WTC11 (cell line): ENCODE measurements at regions not wholly inside any gene's neighbourhood (a gene's known extent, or its start where the extent isn't known, plus 50 kb on each side); places are given as distances from the start of the nearest gene placed in this dataset.
A peak's percentile ranks its signal among the peaks of the same experiment; 100 is the strongest.

Source experiments
- ATAC-seq: fragments of 200-7000 bp; cut with Tn5 transposase; 2 replicates; pipeline ENCODE4 v1.10.0; 2021; ENCODE audit warnings: mild to moderate bottlenecking, moderate library complexity
- CTCF ChIA-PET: fragments of 300-600 bp; sonication (Branson Sonifier 250); formaldehyde crosslinking; loops from one replicate; lab custom pipeline; 2021; ENCODE audit warnings: antibody characterized with exemption; lab: Charles Lee
- POLR2A ChIA-PET: fragments of 350-600 bp; sonication (Branson Sonifier 250); formaldehyde crosslinking; loops from one replicate; lab custom pipeline; 2021; ENCODE audit warnings: antibody characterized with exemption; lab: Charles Lee
- DNase-seq: peaks from one replicate; pipeline ENCODE4 v3.0.0; 2021; ENCODE audit warnings: low spot score
- H3K27ac Mint-ChIP-seq: 2 replicates; pipeline ENCODE4 v1.8.0; 2021; ENCODE audit warnings: mixed read lengths
- H3K27me3 Mint-ChIP-seq: 2 replicates; pipeline ENCODE4 v1.8.0; 2021; ENCODE audit warnings: low read depth, mild to moderate bottlenecking, moderate library complexity, mixed read lengths
- H3K36me3 Mint-ChIP-seq: 2 replicates; pipeline ENCODE4 v1.8.0; 2021; ENCODE audit warnings: mixed read lengths
- H3K4me1 Mint-ChIP-seq: 2 replicates; pipeline ENCODE4 v1.8.0; 2022; ENCODE audit warnings: mixed read lengths
- H3K4me3 Mint-ChIP-seq: 2 replicates; pipeline ENCODE4 v1.8.0; 2021; ENCODE audit warnings: mild to moderate bottlenecking, moderate library complexity, mixed read lengths
- H3K9me3 Mint-ChIP-seq: 2 replicates; pipeline ENCODE4 v1.8.0; 2021; ENCODE audit warnings: mixed read lengths
- CREB1 ChIP-seq: sonication (generic); formaldehyde crosslinking; IDR thresholded peaks from 2 replicates; pipeline ENCODE4 v1.8.0; 2023; ENCODE audit warnings: mild to moderate bottlenecking, missing genetic modification reagents
- ESRRA ChIP-seq: sonication (generic); formaldehyde crosslinking; IDR thresholded peaks from 2 replicates; pipeline ENCODE4 v1.8.1; 2022; ENCODE audit warnings: mild to moderate bottlenecking, missing genetic modification reagents, borderline replicate concordance
- GRHL2 ChIP-seq: fragments of 250-450 bp; sonication (Bioruptor Pico); IDR thresholded peaks from 2 replicates; pipeline ENCODE4 v1.8.0; 2022; ENCODE audit warnings: mild to moderate bottlenecking, moderate library complexity; ENCODE audit not compliant: insufficient replicate concordance, severe bottlenecking
- NFATC4 ChIP-seq: fragments of 250-450 bp; sonication (Bioruptor Pico); IDR thresholded peaks from 2 replicates; pipeline ENCODE4 v1.9.0; 2021; ENCODE audit warnings: mild to moderate bottlenecking
- NFYB ChIP-seq: sonication (generic); formaldehyde crosslinking; conservative IDR thresholded peaks from 2 replicates; pipeline ENCODE4 v1.8.0; 2022; ENCODE audit warnings: low read depth, missing genetic modification reagents
- NR3C1 ChIP-seq: sonication (generic); formaldehyde crosslinking; conservative IDR thresholded peaks from 2 replicates; pipeline ENCODE4 v1.8.1; 2023; ENCODE audit warnings: low read depth, mild to moderate bottlenecking, missing genetic modification reagents
- PRRX2 ChIP-seq: fragments of 250-450 bp; sonication (Bioruptor Pico); IDR thresholded peaks from 2 replicates; pipeline ENCODE4 v1.8.0; 2021; ENCODE audit warnings: mild to moderate bottlenecking
- SP1 ChIP-seq: sonication (generic); formaldehyde crosslinking; conservative IDR thresholded peaks from 2 replicates; pipeline ENCODE4 v1.8.1; 2022; ENCODE audit warnings: missing genetic modification reagents
- ZNF232 ChIP-seq: sonication (generic); formaldehyde crosslinking; IDR thresholded peaks from 2 replicates; pipeline ENCODE4 v1.8.0; 2022; ENCODE audit warnings: mild to moderate bottlenecking, missing genetic modification reagents
- TF ChIP-seq, protein P1 (sequence below): sonication (generic); formaldehyde crosslinking; IDR thresholded peaks from 2 replicates; pipeline ENCODE4 v1.8.1; 2022; ENCODE audit warnings: low read depth, mild to moderate bottlenecking, moderate library complexity, missing genetic modification reagents, borderline replicate concordance
- TF ChIP-seq, protein P2 (sequence below): sonication (generic); formaldehyde crosslinking; IDR thresholded peaks from 2 replicates; pipeline ENCODE4 v1.8.1; 2022; ENCODE audit warnings: mild to moderate bottlenecking, missing genetic modification reagents, moderate library complexity, borderline replicate concordance
- TF ChIP-seq, protein P3 (sequence below): fragments of 250-450 bp; sonication (Bioruptor Pico); IDR thresholded peaks from 2 replicates; pipeline ENCODE4 v1.9.0; 2021; ENCODE audit warnings: moderate library complexity, mild to moderate bottlenecking, inconsistent platforms, borderline replicate concordance
- TF ChIP-seq, protein P4 (sequence below): sonication (generic); formaldehyde crosslinking; IDR thresholded peaks from 2 replicates; pipeline ENCODE4 v1.8.0; 2023; ENCODE audit warnings: mild to moderate bottlenecking, missing genetic modification reagents
- TF ChIP-seq, protein P5 (sequence below): sonication (generic); formaldehyde crosslinking; IDR thresholded peaks from 2 replicates; pipeline ENCODE4 v1.8.1; 2022; ENCODE audit warnings: missing genetic modification reagents, borderline replicate concordance
- TF ChIP-seq, protein P6 (sequence below): sonication (generic); formaldehyde crosslinking; IDR thresholded peaks from 2 replicates; pipeline ENCODE4 v1.8.1; 2022; ENCODE audit warnings: low read depth, missing genetic modification reagents, borderline replicate concordance

DNA sequence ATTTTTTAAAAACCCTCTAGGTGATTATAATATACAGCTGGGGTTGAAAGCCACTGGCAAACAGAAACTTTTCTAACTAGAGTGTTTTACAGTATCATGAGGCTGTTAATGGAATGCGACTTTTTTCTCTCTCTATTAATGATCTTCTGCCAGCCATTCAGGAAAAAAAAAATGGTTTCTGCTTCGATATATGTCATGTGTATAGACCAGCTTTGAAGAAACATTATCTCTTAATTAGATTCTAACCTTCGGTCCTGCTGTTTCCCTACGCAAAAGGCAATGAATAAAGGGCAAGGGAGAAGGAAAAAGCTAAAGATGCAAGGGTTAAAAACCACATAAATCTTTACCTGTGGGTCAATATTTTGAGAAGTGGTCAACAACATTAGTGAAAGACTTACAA lies 1662.1 kb upstream of the TENM3 start (continued):
- TF ChIP-seq, protein P1, sequence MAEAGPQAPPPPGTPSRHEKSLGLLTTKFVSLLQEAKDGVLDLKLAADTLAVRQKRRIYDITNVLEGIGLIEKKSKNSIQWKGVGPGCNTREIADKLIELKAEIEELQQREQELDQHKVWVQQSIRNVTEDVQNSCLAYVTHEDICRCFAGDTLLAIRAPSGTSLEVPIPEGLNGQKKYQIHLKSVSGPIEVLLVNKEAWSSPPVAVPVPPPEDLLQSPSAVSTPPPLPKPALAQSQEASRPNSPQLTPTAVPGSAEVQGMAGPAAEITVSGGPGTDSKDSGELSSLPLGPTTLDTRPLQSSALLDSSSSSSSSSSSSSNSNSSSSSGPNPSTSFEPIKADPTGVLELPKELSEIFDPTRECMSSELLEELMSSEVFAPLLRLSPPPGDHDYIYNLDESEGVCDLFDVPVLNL (CRISPR knock-in tag) = no peak
- no peak for TF ChIP-seq GRHL2 (CRISPR knock-in tag)

DNA sequence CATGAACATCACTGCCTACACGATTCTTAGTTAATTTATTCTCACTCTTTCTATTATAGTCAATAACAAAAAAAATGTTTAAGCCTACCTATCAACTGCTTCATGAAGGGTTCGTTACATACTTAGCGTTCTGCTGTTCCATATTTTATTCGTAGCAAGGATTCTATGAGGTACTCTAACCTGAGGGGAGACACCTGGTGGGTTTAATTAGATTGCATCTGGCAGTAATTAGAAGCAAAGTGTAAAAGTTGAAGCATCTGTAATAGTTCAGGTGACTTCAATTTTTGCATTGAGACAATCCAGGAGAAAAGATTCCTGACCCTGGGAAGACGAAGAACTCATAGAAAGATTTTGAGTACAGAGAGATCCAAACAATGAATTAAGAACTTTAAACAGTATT lies 1655.8 kb upstream of the TENM3 start:
- Mint-ChIP-seq H3K4me1 (peaks cover 12% of the 10 kb centered on the region), H3K27ac (no peak overlapping the region), H3K9me3 (no peaks in the 10 kb centered on the region), H3K4me3 (no peak overlapping the region), H3K27me3 (no peaks in the 10 kb centered on the region), H3K36me3 (no peaks in the 10 kb centered on the region)
- ATAC-seq (0 out of 2 replicates have a peak, but pooled peaks have one; percentile 48), DNase-seq (no peak)
- CTCF ChIA-PET = no interaction called here
- TF ChIP-seq, protein P2, sequence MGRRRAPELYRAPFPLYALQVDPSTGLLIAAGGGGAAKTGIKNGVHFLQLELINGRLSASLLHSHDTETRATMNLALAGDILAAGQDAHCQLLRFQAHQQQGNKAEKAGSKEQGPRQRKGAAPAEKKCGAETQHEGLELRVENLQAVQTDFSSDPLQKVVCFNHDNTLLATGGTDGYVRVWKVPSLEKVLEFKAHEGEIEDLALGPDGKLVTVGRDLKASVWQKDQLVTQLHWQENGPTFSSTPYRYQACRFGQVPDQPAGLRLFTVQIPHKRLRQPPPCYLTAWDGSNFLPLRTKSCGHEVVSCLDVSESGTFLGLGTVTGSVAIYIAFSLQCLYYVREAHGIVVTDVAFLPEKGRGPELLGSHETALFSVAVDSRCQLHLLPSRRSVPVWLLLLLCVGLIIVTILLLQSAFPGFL (CRISPR knock-in tag) = no peak
- TF ChIP-seq NFATC4 (CRISPR knock-in tag) = no peak
- TF ChIP-seq NR3C1 = no peak
- TF ChIP-seq, protein P3, sequence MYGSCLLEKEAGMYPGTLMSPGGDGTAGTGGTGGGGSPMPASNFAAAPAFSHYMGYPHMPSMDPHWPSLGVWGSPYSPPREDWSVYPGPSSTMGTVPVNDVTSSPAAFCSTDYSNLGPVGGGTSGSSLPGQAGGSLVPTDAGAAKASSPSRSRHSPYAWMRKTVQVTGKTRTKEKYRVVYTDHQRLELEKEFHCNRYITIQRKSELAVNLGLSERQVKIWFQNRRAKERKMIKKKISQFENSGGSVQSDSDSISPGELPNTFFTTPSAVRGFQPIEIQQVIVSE (CRISPR knock-in tag) = no peak
- TF ChIP-seq ZNF232 (CRISPR knock-in tag) = no peak
- POLR2A ChIA-PET = no interaction called here

DNA sequence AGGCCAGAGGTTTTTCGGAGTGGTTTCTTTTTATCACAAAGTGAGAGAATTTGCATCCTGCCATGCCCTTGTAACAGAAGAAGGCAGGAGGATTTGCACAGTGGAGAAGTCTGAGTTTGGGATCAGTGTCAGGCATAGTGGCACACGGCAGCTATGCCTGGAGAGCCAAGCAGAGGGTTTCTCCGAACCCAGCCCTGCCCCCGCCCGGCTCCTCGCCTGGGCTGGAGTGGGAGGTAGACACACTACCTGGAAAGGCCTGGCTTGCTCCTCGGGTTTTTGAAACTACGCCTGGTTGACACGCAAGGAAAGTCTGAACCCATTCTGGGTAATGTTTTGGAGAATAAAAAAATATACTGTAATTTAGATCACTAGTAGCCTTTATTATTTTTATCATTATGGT lies 1653.6 kb upstream of the TENM3 start:
- Mint-ChIP-seq H3K27ac (0 out of 2 replicates have a peak overlapping the region, but pooled peaks have one; percentile 3), H3K27me3 (no peaks in the 10 kb centered on the region), H3K9me3 (no peaks in the 10 kb centered on the region), H3K4me1 (peaks cover 12% of the 10 kb centered on the region), H3K36me3 (no peaks in the 10 kb centered on the region)
- peak; percentile 73 for ATAC-seq
- CTCF ChIA-PET = no interaction called here
- DNase-seq = peak; percentile 19
- TF ChIP-seq CREB1 (CRISPR knock-in tag) (no peak), NR3C1 (no peak), SP1 (CRISPR knock-in tag) (no peak), PRRX2 (CRISPR knock-in tag) (no peak)
- TF ChIP-seq, protein P4, sequence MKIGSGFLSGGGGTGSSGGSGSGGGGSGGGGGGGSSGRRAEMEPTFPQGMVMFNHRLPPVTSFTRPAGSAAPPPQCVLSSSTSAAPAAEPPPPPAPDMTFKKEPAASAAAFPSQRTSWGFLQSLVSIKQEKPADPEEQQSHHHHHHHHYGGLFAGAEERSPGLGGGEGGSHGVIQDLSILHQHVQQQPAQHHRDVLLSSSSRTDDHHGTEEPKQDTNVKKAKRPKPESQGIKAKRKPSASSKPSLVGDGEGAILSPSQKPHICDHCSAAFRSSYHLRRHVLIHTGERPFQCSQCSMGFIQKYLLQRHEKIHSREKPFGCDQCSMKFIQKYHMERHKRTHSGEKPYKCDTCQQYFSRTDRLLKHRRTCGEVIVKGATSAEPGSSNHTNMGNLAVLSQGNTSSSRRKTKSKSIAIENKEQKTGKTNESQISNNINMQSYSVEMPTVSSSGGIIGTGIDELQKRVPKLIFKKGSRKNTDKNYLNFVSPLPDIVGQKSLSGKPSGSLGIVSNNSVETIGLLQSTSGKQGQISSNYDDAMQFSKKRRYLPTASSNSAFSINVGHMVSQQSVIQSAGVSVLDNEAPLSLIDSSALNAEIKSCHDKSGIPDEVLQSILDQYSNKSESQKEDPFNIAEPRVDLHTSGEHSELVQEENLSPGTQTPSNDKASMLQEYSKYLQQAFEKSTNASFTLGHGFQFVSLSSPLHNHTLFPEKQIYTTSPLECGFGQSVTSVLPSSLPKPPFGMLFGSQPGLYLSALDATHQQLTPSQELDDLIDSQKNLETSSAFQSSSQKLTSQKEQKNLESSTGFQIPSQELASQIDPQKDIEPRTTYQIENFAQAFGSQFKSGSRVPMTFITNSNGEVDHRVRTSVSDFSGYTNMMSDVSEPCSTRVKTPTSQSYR (CRISPR knock-in tag) = no peak
- TF ChIP-seq, protein P5, sequence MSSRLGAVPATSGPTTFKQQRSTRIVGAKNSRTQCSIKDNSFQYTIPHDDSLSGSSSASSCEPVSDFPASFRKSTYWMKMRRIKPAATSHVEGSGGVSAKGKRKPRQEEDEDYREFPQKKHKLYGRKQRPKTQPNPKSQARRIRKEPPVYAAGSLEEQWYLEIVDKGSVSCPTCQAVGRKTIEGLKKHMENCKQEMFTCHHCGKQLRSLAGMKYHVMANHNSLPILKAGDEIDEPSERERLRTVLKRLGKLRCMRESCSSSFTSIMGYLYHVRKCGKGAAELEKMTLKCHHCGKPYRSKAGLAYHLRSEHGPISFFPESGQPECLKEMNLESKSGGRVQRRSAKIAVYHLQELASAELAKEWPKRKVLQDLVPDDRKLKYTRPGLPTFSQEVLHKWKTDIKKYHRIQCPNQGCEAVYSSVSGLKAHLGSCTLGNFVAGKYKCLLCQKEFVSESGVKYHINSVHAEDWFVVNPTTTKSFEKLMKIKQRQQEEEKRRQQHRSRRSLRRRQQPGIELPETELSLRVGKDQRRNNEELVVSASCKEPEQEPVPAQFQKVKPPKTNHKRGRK = no peak
- TF ChIP-seq, all 79 proteins: peak for 0
- no peak overlapping the region for H3K4me3 Mint-ChIP-seq
- POLR2A ChIA-PET = no interaction called here

DNA sequence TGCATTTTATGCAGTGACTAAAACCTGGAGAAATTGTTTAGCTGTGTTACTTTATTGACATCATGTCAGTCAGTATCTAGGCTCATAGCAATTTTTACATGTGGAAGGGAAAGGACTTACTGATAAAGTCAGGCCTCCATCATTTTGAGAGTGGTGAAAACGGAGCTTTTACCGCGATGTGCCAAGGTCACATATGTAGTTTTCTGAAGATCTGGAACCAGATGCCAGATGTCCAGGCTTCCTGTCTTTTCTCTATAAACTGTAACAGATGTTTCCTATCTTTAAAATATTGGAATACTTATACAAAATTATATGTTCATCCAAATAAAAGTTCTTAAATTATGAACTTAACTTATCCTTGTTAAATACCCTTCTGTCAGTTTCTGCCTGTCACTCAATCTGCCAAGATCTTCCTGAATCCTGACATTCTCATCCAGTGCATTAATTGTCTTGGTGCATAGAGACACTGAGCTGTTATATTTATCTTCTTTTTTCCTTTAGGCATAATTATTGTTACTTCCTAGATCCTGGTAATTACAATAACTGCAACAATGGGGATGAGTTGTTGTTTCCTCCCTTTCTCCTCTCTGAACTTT lies 1646.2 kb upstream of the TENM3 start:
- Mint-ChIP-seq H3K27me3 (no peaks in the 10 kb centered on the region), H3K4me1 (no peaks in the 10 kb centered on the region), H3K9me3 (no peaks in the 10 kb centered on the region)
- no peak for ATAC-seq
- no peak for TF ChIP-seq GRHL2 (CRISPR knock-in tag)
- TF ChIP-seq, protein P6, sequence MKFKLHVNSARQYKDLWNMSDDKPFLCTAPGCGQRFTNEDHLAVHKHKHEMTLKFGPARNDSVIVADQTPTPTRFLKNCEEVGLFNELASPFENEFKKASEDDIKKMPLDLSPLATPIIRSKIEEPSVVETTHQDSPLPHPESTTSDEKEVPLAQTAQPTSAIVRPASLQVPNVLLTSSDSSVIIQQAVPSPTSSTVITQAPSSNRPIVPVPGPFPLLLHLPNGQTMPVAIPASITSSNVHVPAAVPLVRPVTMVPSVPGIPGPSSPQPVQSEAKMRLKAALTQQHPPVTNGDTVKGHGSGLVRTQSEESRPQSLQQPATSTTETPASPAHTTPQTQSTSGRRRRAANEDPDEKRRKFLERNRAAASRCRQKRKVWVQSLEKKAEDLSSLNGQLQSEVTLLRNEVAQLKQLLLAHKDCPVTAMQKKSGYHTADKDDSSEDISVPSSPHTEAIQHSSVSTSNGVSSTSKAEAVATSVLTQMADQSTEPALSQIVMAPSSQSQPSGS (CRISPR knock-in tag) = no peak
- TF ChIP-seq ESRRA (CRISPR knock-in tag) = no peak
- no peak for TF ChIP-seq NFYB (CRISPR knock-in tag)
- TF ChIP-seq, all 79 proteins: peak for 0
- ChIA-PET POLR2A (no interaction called here), CTCF (no interaction called here)
- Mint-ChIP-seq H3K36me3 (no peaks in the 10 kb centered on the region), H3K27ac (no peak overlapping the region), H3K4me3 (no peak overlapping the region)
- no peak for DNase-seq
